ENCODE measurements at regions not wholly inside any gene's neighbourhood (a gene's known extent, or its start where the extent isn't known, plus 50 kb on each side); places are given as distances from the start of the nearest gene placed in this dataset.

GRCh38 chr13:63773476-63773875, 2357.8 kb upstream of the PCDH20 start:
- TF ChIP-seq POLR2A (IDR thresholded peaks at IDR 0.05; ENCODE audit: borderline replicate concordance, extremely low read depth, insufficient read depth, insufficient read length): no peak
- no peak for TF ChIP-seq POLR2AphosphoS5 (IDR thresholded peaks at IDR 0.05; ENCODE audit: low read depth, low read length)
- no peak for TF ChIP-seq CTCF (IDR thresholded peaks at IDR 0.05 in 2 of 3, conservative IDR thresholded peaks at IDR 0.05 in 1 of 3; ENCODE audit: borderline replicate concordance in 1 of 3, insufficient read depth in 1 of 3, low read depth in 2 of 3, low read length in 2 of 3)
- TF ChIP-seq SIN3A (IDR thresholded peaks at IDR 0.05; ENCODE audit: low read depth): no peak
- TF ChIP-seq REST (IDR thresholded peaks at IDR 0.05; ENCODE audit: low read depth): no peak
- no peak for TF ChIP-seq EZH2phosphoT487 (IDR thresholded peaks at IDR 0.05; ENCODE audit: borderline replicate concordance)
- TF ChIP-seq TCF7L2 (IDR thresholded peaks at IDR 0.05; ENCODE audit: borderline replicate concordance, extremely low read depth, insufficient read depth, insufficient read length): no peak
- no peak for TF ChIP-seq EGR1 (IDR thresholded peaks at IDR 0.05; ENCODE audit: low read depth)
- no peak for TF ChIP-seq ZFX (IDR thresholded peaks at IDR 0.05)
- TF ChIP-seq CBX3 (IDR thresholded peaks at IDR 0.05; ENCODE audit: low read depth): no peak
- TF ChIP-seq, protein P1, sequence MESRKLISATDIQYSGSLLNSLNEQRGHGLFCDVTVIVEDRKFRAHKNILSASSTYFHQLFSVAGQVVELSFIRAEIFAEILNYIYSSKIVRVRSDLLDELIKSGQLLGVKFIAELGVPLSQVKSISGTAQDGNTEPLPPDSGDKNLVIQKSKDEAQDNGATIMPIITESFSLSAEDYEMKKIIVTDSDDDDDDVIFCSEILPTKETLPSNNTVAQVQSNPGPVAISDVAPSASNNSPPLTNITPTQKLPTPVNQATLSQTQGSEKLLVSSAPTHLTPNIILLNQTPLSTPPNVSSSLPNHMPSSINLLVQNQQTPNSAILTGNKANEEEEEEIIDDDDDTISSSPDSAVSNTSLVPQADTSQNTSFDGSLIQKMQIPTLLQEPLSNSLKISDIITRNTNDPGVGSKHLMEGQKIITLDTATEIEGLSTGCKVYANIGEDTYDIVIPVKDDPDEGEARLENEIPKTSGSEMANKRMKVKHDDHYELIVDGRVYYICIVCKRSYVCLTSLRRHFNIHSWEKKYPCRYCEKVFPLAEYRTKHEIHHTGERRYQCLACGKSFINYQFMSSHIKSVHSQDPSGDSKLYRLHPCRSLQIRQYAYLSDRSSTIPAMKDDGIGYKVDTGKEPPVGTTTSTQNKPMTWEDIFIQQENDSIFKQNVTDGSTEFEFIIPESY (IDR thresholded peaks at IDR 0.05; ENCODE audit: extremely low read depth, insufficient replicate concordance, low read length): no peak

Measured in HCT116 (cell line).